ENCODE measurements at regions not wholly inside any gene's neighbourhood (a gene's known extent, or its start where the extent isn't known, plus 50 kb on each side); places are given as distances from the start of the nearest gene placed in this dataset.

DNA sequence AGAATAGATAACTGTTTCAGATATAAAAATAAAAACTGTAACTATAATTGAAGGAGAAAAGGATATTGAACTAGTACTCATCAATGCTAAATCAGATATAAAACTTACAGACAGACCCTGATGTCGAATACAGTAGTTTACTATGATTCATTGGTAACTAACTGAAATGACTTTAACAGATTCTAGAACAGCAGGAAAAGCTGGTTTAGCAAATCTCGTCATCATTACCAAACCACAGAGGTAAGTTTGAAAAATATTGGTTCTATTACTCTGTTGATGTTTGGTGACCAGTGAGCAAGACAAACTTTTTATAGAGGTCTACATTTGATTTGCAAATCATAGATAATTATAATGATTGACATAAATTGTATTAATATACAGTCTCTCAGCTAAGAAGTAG is 551.4 kb upstream of the ADGRL3 start:
- intact Hi-C loops (cut with DNase I) = no loop called here
- H3K4me1 ChIP-seq = no peaks in the 10 kb centered on the region

DNA sequence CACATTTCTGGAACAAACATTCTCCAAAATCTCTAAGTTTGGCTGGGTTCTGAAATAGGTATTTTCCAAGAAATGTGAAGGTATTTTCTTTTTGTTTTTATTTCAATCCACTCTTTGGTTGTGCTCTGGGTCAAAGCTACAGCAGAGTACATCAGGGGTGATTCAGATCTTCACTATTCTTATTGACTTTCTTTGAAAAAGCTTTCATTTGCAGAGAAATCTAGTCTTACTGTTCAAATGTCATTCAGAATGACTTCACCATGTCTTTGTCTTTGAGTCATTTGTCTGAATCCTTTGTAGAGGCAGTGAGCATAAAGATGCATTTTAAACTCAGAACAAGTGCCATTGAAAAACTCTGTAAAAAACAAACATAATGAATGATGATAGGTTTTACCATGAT is 547.2 kb upstream of the ADGRL3 start:
- intact Hi-C loops (cut with DNase I) = no loop called here
- ATAC-seq (no peak), DNase-seq (no peak)
- H3K9me3 ChIP-seq = no peaks in the 10 kb centered on the region
- H3K27ac ChIP-seq = no peak overlapping the region
- no peak overlapping the region for H3K4me3 ChIP-seq
- TF ChIP-seq, protein P1, sequence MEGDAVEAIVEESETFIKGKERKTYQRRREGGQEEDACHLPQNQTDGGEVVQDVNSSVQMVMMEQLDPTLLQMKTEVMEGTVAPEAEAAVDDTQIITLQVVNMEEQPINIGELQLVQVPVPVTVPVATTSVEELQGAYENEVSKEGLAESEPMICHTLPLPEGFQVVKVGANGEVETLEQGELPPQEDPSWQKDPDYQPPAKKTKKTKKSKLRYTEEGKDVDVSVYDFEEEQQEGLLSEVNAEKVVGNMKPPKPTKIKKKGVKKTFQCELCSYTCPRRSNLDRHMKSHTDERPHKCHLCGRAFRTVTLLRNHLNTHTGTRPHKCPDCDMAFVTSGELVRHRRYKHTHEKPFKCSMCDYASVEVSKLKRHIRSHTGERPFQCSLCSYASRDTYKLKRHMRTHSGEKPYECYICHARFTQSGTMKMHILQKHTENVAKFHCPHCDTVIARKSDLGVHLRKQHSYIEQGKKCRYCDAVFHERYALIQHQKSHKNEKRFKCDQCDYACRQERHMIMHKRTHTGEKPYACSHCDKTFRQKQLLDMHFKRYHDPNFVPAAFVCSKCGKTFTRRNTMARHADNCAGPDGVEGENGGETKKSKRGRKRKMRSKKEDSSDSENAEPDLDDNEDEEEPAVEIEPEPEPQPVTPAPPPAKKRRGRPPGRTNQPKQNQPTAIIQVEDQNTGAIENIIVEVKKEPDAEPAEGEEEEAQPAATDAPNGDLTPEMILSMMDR (IDR thresholded peaks at IDR 0.05) = no peak
- no peaks in the 10 kb centered on the region for H3K4me1 ChIP-seq
- H3K36me3 ChIP-seq = no peaks in the 10 kb centered on the region
- no peaks in the 10 kb centered on the region for H3K27me3 ChIP-seq

More for the DNA sequence above, 551.4 kb upstream of the ADGRL3 start:
- Histone ChIP-seq H3K9me3 (peaks cover 6% of the 10 kb centered on the region), H3K36me3 (no peaks in the 10 kb centered on the region), H3K27ac (no peak overlapping the region), H3K4me3 (no peak overlapping the region), H3K27me3 (no peaks in the 10 kb centered on the region)
- ATAC-seq (no peak), DNase-seq (no peak)
- TF ChIP-seq, protein P1 (IDR thresholded peaks at IDR 0.05) = no peak

- no peak overlapping the region for H3K27ac ChIP-seq
- H3K9me3 ChIP-seq = no peaks in the 10 kb centered on the region
- H3K36me3 ChIP-seq = no peaks in the 10 kb centered on the region
- no peak for ATAC-seq
- no peak overlapping the region for H3K4me3 ChIP-seq
- intact Hi-C loops (cut with DNase I) = no loop called here
- DNase-seq = no peak
- TF ChIP-seq, protein P1 (IDR thresholded peaks at IDR 0.05) = no peak
- no peaks in the 10 kb centered on the region for H3K27me3 ChIP-seq
- H3K4me1 ChIP-seq = no peaks in the 10 kb centered on the region
These were observed 544.8 kb upstream of the ADGRL3 start for GRCh38 chr4:60655356-60655755.

GRCh38 chr4:60656171-60656570 is 544.0 kb upstream of the ADGRL3 start:
- DNase-seq (no peak), ATAC-seq (no peak)
- no peak overlapping the region for H3K27ac ChIP-seq
- no peaks in the 10 kb centered on the region for H3K27me3 ChIP-seq
- intact Hi-C loops (cut with DNase I) = no loop called here
- H3K4me1 ChIP-seq = no peaks in the 10 kb centered on the region
- TF ChIP-seq, protein P1 (IDR thresholded peaks at IDR 0.05) = no peak
- H3K36me3 ChIP-seq = no peaks in the 10 kb centered on the region
- H3K9me3 ChIP-seq = no peaks in the 10 kb centered on the region
- H3K4me3 ChIP-seq = no peak overlapping the region

DNA sequence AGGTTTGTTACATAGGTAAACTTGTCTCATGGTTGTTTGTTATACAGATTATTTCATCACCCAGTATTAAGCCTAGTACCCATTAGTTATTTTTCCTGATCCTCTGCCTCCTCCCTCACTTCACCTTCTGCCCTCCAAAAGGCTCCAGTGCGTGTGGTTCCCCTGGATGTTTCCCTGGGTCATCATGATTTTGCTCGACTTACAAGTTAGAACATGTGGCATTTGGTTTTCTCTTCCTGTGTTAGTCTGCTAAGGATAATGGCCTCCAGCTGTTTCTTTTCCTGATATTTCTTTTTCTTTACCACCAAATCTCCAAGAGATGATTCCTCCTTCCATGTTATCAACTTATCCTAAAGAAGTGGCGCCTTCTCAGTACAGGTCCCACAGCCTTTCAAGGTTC is 543.1 kb upstream of the ADGRL3 start:
- ATAC-seq = no peak
- no peaks in the 10 kb centered on the region for H3K36me3 ChIP-seq
- H3K4me1 ChIP-seq = no peaks in the 10 kb centered on the region
- no peak for DNase-seq
- no peak overlapping the region for H3K27ac ChIP-seq
- no peaks in the 10 kb centered on the region for H3K27me3 ChIP-seq
- TF ChIP-seq, protein P1 (IDR thresholded peaks at IDR 0.05) = no peak
- H3K4me3 ChIP-seq = no peak overlapping the region
- no peaks in the 10 kb centered on the region for H3K9me3 ChIP-seq
- intact Hi-C loops (cut with DNase I) = no loop called here

DNA sequence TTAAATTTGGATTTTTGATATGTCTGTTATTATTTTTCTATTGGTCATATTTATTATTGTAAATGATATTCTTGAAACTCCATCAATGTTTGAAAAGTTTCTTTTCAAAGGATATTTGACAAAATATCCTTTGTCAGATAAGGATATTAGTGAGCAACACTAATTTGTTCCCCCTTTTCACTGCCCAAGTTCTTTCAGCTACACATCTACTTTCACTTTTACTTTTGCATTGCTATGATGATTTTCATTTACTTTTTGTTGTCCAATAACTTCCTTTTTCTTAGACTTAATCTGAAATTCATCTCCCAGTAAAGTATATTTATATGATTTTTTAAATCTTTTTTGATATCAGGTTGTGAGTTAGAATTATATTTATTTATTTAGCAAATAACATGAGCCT is 542.3 kb upstream of the ADGRL3 start:
- no peaks in the 10 kb centered on the region for H3K27me3 ChIP-seq
- H3K27ac ChIP-seq = no peak overlapping the region
- DNase-seq = no peak
- no peak overlapping the region for H3K4me3 ChIP-seq
- TF ChIP-seq, protein P1 (IDR thresholded peaks at IDR 0.05) = no peak
- H3K36me3 ChIP-seq = no peaks in the 10 kb centered on the region
- intact Hi-C loops (cut with DNase I) = no loop called here
- no peaks in the 10 kb centered on the region for H3K4me1 ChIP-seq
- no peaks in the 10 kb centered on the region for H3K9me3 ChIP-seq
- ATAC-seq = no peak
